ENCODE measurements at regions not wholly inside any gene's neighbourhood (a gene's known extent, or its start where the extent isn't known, plus 50 kb on each side); places are given as distances from the start of the nearest gene placed in this dataset.
"Not testable (repeated sequence)": the region's sequence is repeated elsewhere in the genome, so short reads cannot be mapped to it uniquely, and the experiment has no call there.

GRCh38 chr6:48959251-48960060, 503.6 kb downstream of the MMUT start:
- intact Hi-C loops (cut with DNase I), result no loop called here
- DNase-seq, result no peak

- intact Hi-C loops (cut with DNase I), result no loop called here
Observed at GRCh38 chr6:48957781-48958180, 505.3 kb downstream of the MMUT start.

GRCh38 chr6:48951917-48952316, 511.1 kb downstream of the MMUT start:
- DNase-seq, result no peak
- intact Hi-C loops (cut with DNase I), result no loop called here

More at GRCh38 chr6:48957781-48958180, 505.3 kb downstream of the MMUT start:
- no peak for DNase-seq

- DNase-seq; intact Hi-C loops (cut with DNase I): not testable (repeated sequence)
Observed at GRCh38 chr6:48944276-48944675, 518.8 kb downstream of the MMUT start.

- DNase-seq, result no peak
- intact Hi-C loops (cut with DNase I), result no loop called here
Observed at GRCh38 chr6:48933136-48933535, 529.9 kb downstream of the MMUT start.

GRCh38 chr6:48928937-48929336, 534.1 kb downstream of the MMUT start:
- intact Hi-C loops (cut with DNase I), result no loop called here
- no peak for DNase-seq

- intact Hi-C loops (cut with DNase I), result no loop called here
- DNase-seq, result no peak
Observed at GRCh38 chr6:48922837-48923236, 540.2 kb downstream of the MMUT start.

- intact Hi-C loops (cut with DNase I), result no loop called here
- no peak for DNase-seq
Observed at GRCh38 chr6:48919555-48919954, 543.5 kb downstream of the MMUT start.

- no peak for DNase-seq
- intact Hi-C loops (cut with DNase I), result no loop called here
Observed at GRCh38 chr6:48917233-48917632, 545.8 kb downstream of the MMUT start.

GRCh38 chr6:48916607-48917006, 546.4 kb downstream of the MMUT start:
- no peak for DNase-seq
- intact Hi-C loops (cut with DNase I), result no loop called here

GRCh38 chr6:48915591-48915990, 547.5 kb downstream of the MMUT start:
- intact Hi-C loops (cut with DNase I), result no loop called here
- no peak for DNase-seq

- intact Hi-C loops (cut with DNase I), result no loop called here
- no peak for DNase-seq
Observed at GRCh38 chr6:48912503-48912902, 550.5 kb downstream of the MMUT start.

GRCh38 chr6:48904809-48905208, 558.2 kb downstream of the MMUT start:
- DNase-seq, result no peak
- intact Hi-C loops (cut with DNase I), result no loop called here

GRCh38 chr6:48894469-48894868, 568.6 kb downstream of the MMUT start:
- no peak for DNase-seq
- intact Hi-C loops (cut with DNase I), result no loop called here

GRCh38 chr6:48893048-48893447, 570.0 kb downstream of the MMUT start:
- DNase-seq, result no peak
- intact Hi-C loops (cut with DNase I), result no loop called here

- intact Hi-C loops (cut with DNase I), result no loop called here
- no peak for DNase-seq
Observed at GRCh38 chr6:48891308-48891707, 571.7 kb downstream of the MMUT start.

- no peak for DNase-seq
- intact Hi-C loops (cut with DNase I), result no loop called here
Observed at GRCh38 chr6:48889429-48889828, 573.6 kb downstream of the MMUT start.

- DNase-seq, result no peak
- intact Hi-C loops (cut with DNase I), result no loop called here
Observed at GRCh38 chr6:48883116-48883515, 579.9 kb downstream of the MMUT start.

- intact Hi-C loops (cut with DNase I), result no loop called here
- no peak for DNase-seq
Observed at GRCh38 chr6:48881551-48881950, 581.5 kb downstream of the MMUT start.

GRCh38 chr6:48869595-48869994, 593.5 kb downstream of the MMUT start:
- intact Hi-C loops (cut with DNase I), result no loop called here
- no peak for DNase-seq

- intact Hi-C loops (cut with DNase I), result no loop called here
- DNase-seq, result no peak
Observed at GRCh38 chr6:48866682-48867081, 596.4 kb downstream of the MMUT start.
